NOMO-1 treated with DMSO at 0.1 percent for 48 hours (cell line): ENCODE measurements at regions not wholly inside any gene's neighbourhood (a gene's known extent, or its start where the extent isn't known, plus 50 kb on each side); places are given as distances from the start of the nearest gene placed in this dataset.

Experiments used
- DNase-seq: peaks from one replicate; lab custom pipeline; 2025; ENCODE audit not compliant: unreplicated experiment; lab: John Stamatoyannopoulos, UW

DNA sequence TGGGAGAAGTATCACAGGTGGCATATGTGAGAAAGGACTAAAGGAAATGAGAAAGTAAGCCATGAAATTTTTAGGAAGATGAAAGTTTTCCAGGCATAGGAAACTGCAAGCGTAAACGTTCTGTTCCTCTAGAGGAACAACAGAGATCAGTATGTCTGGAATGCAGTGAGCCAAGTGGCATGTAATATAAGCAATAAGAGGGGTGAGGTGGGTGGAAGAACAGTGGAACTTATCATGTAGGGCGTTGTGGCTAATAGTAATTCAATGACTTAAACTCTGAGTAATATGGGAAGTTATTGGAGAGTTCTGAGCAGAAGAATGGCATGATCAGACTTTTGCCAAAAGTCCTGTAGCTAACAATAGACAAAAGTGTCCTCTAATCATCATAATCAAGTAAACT, 902.9 kb downstream of the EPHA3 start:
- DNase-seq, result no peak

DNA sequence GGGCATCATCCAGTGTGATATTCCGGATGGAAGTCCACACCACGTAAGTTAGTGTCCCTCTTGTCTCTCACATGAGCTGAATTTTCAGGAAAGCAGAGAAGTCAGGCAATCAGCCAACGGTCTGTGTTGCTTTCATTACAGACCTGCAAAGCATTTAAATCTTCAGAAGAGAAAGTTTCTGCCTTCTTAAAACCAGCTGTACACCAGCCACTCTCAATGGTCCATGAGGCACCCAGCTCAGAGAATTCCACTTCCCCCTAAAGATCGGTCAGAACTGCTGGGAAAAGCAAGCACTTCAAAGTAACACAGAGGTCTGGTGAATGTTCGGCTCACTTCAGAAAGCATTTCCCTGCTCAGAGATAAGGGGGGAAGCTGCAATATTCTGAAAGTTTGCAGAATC, 903.7 kb downstream of the EPHA3 start:
- DNase-seq, result no peak

DNA sequence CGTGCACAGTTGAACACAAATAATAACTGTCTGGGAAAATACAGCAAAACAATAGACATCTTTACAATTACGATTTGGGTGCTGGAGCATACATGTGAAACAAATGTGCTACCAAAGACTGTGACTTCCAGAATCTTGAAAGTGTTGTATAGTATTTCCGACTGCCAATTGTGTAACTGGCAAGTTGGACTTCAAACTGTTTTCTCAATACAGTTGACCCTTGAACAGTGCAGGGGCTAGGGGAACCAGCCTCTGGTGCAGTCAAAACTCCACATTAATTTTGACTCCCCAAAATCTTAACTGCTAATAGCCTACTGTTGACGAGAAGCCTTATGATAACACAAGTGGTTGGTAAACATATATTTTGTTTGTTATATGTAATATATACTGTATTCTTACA, 904.2 kb downstream of the EPHA3 start:
- no peak for DNase-seq

DNA sequence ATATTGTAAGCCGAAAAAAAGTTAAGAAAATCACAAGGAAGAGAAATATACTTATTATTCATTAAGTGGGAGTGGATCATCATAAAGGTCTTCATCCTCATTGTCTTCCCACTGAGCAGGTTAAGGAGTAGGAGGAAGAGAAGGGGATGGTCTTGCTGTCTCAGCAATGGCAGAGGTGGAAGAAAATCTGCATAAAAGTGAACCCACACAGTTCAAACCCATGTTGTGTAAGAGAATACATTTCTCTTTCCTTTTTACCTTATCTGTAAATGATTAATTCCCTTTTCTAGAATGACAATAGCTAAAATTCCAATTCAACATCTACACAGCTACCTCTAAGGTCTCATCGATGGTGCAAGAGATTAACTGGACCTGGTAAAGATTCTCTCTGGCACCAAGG, 904.6 kb downstream of the EPHA3 start:
- no peak for DNase-seq

DNA sequence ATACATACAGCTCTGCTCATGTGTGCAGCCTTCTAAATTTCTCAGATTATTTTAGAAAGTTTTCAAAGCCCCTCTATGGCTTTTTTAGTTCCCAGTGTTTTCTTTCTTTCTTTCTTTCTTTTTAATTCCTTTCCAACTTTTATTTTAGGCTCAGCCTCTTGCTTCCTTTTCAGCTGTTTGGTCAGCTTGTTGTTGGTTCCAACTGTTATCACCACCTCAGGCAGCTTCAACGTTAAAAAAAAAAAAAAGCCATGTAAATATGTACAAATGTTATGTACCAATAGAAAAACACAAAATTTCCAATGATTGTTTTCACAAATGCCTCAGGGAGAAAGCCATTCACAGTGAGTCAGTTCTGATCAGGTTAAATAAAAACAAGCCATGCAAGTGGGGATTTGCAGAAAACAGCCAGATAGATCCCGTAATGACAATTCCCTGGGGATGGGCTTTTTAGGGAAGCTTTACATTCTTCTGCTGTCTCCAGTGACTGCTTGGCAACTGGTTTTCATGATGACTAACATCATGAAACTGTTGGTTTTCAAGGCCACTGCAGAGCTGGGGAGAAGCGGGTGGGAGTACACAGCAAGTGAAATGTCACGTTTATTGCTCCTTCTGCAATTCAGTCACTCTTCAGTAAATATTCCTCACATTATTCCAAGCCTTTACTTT, 908.4 kb downstream of the EPHA3 start:
- DNase-seq, result no peak

DNA sequence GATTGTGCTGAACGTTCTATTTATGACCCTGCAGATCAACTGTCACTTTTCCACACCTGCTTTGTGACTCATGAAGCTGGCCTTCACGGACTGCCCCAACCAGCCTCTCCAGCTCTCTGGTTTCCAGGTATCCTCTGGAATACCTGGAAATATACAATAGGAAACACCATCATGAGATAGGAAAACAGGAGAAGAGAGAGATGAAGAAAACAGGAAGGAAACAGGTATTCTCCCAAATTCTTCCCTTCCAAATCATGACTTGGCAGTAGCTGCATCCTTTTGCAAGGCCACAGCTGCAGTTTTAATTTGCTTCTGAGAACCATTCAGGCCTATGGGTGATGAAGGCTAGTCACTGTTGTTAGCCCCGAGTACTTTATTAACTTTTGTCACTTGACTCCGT, 909.1 kb downstream of the EPHA3 start:
- DNase-seq, result no peak

DNA sequence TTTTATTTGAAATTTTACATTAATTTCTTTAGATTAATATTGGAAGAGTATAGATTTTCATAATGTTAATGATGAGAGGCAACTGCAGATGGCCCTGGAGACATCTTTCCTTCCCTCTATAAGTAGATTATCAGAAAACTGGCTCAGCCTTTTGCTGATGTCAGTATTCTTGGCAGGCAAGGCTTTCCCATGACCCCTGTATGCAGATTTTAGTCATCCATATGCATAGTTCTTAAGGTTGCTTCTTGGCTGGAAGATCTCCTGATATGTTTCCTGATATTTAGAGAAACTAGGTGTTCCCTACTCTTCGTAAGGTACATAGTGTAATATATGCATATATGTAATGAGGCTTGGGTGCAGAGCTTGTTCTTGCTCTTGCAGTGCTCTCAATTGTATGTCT, 911.4 kb downstream of the EPHA3 start:
- no peak for DNase-seq

DNA sequence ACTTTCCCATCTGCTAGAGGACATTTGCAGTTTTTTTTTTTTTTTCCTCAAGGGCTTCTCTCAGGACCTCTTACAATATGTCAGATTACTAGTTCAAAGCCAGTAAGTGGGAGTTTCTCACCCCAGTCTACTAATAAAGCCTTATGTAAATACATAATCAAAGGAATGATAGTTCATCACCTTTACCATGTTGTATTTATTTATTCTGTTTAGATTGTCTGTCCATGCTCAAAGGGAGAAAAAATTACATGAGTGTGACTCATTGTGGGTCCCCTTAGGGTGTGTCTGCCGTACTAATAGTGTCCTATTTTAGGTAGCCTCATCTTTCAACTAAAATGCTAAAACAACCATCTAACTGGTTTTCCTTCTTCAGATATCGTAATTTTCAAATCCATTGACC, 917.6 kb downstream of the EPHA3 start:
- no peak for DNase-seq

DNA sequence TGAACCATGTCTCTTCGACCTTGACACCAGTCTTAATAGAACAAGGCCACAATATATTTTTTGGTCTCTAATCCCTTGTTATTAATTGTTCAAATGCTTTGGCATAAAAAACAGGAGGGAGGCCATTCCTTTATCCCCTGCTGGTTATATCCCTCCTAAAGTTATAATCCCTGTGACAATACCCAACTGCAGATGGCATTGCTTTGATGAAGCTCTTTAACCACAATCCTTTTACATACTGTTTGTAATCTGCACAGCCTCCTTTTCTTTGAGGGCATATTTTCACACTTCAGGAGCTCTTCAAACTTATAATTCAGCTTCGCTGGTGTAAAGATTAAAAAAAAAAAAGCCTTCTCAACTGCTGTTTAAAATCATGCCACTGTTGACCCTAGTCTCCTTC, 919.0 kb downstream of the EPHA3 start:
- DNase-seq, result no peak

DNA sequence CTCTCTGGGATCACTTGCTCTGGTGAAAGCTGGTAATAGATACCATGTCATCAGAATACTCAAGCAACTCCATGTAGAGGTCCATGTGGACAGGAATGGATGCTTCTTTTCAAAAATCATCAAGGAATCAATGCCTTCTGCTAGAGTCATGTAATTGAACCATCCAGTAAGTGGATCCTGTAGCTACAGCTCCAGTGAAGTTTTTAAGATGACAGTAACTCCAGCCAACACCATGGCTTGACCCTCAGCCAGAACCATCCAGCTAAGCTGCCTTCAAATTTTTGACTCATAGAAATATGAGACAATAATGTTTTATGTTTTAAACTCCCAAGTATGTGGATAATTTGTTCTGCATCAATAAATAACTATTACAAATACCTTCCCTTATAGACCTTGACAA, 923.7 kb downstream of the EPHA3 start:
- DNase-seq, result no peak

DNA sequence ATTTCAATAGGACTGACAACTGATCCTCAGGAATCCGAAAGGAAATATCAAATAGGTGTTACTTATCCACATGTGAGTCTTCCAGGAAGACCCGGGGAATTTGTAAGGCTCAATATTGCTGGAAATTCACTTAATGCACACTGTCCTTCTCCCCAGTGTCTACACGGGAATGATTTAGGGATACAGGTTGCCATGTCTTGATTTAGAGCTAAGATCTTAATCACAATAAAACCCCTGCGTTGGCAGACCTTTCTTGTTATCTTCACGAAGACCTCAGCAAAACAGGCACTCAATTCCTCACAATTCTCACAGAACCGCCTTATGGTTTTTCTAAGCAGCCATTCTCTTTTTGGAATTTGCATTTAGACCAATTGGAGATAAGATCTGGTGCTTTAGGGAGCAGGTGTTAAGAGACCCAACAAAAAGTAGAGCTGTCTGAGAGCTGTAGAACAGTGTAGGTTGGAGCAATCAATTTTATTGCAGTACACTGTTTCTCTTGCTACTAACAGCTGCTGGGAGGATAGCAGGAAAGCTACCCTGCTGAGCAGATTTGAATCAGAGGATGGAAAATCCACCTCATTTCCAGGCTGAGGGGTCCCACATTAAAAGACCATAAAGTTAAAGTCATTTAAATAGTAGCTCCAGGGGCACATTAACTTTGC, 925.7 kb downstream of the EPHA3 start:
- no peak for DNase-seq

DNA sequence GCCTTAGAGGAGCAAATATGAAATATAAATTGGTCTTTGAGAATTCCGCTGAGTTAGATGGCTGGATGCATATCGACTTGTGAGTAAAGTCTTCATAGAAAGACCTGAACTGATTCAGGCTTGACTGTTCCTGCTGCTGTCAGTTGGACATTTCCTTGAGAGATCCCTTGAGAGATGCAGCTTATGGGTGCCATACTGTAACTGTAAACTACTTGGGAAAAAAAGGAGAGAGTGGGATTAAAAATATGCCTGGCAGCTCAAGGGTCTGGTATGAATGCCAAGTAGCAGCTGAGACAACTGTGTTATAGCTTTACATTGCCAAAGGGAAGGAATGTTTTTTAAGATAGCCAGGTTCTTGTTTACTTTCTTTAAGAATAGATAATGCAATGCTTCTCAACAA, 926.6 kb downstream of the EPHA3 start:
- DNase-seq, result no peak

DNA sequence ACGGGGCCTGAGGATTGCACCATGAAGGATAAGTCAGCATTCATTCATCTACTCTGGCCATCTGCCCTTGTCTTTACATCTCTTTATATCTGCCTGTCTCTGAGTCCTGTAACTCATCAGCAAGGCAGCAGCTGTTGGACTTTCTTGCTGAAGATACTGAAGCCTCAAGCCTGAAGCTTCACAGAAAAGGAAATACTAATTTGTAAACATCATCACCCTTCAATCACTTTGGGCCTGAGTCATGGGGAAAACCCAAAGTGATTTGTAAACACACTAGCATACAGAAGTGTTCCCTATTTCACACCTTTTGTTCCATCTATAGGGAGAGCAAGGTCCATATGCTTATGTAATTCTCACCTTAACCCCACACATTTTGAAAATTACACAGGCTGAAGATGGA, 928.2 kb downstream of the EPHA3 start:
- DNase-seq, result no peak

DNA sequence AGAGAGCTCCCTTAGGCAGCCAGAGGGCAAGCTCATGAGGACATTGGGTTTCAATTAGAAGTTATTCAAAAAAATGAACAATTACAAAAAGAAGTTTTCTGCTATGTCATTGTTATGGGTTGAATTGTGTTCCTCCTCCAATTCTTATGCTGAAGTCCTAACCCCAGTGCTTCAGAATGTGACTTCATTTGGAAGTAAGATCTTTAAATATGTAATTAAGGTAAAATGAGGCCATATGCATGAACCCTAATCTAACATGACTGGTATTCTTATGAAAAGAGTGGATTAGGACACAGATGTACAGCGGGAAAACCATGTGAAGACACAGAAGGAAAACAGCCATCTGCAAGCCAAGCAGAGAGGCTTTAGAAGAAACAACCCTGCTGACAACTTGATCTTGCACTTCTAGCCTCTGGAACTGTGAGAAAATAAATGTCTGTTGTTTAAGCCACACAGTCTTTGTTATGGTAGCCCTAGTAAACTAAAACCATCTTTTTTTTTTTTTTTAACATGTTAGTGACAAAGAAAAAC, 929.6 kb downstream of the EPHA3 start:
- no peak for DNase-seq

DNA sequence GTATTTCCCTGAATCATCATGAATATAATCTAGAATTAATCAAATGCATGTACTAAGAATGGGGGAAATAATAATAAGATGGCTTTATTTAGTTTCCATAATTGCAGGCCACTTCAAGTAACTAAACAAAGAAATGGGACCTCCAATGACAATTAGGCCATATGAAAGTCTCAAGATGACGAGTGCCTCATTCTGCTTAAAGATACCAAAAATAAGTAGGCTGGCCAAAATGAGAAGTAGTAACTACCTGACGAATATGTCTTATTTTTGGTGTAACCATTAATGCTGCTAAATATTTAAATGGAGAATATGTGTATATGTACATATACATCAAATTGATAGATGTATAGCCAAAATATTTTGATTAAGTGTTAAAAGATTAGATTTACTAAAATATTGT, 932.6 kb downstream of the EPHA3 start:
- DNase-seq, result no peak

DNA sequence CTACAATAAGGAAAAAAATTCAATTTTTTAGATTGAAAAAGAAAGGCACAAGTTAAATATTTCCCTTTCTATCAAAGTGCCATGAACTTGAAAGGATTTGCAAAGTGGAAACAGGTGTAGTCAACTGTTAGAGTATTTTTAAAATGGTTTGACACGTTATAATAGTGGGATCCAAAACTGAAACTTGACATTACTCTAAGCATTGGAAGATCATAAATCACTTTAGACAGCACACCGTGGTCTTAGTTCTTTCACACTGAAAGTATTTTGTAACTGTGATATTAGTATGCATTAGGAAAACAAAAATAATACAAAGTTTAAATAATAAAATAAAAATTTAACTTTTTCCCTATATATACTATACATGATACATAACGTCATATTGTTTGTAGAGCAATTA, 933.1 kb downstream of the EPHA3 start:
- DNase-seq, result no peak

DNA sequence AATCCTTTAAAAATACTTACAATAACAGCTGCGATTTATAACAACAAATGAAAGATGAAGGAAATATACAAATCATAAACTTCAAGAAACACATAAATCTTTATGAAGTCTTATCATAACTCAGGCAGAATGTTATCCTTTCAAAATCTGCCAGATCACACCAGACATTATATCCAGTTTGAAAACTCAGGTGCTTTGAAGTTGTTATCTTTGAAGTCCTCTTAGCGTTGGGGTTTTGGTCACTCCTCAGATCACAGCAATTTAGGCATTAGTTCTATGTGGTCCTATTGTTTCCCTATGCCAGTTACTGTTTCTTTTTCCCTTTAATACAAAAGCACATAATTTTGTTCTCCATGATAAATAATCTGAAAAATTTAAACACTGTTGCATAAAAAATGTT, 934.6 kb downstream of the EPHA3 start:
- DNase-seq, result no peak

DNA sequence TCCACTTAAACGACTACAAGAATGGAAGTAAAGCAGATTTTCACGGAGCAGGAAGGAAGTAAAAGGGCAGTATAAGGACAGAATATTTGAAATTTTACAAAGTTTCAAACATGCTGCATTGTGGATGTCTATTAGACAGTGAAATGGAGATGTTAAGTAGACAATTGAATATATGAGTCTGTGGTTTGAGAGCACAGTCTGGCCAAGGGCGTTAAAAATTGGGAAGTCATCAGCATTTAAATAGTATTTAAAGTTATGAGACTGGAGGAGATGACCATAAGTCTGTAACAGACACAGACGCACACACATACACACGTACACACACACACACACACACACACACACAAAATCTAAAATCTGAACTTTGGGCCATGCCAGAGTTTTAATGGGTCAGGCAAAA, 935.9 kb downstream of the EPHA3 start:
- no peak for DNase-seq

DNA sequence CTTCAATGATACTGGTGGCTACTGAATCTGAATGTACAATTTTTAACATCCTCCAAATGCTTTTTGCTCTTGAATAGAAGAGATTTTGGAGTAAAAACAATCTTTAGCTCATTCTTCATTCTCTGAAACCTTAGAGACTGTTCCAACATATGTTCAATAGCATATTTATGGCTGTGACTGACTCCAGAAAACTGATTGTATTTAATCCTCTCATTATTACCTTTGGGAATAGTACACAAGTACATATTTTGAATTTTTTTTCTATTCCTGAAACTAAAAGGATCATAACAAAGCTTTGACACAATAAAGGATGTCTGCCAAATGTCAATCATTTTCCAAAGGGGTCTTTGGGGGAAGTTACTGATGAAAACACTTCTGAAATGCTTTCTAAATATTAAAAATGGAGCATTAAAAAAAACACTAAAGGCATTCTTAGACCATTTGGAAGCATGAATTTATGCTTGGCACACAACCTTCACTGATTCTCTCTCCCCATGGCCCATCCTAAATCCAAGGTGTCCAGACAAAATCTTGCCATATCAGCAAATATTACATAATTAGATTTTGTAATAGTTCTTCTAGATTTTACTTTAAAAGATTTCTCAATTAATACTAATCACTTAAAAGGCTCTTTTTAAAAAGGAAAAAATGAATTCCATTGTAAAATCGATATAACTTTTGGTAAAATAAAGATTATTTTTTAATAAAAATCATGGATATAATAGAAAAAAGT, 936.8 kb downstream of the EPHA3 start:
- DNase-seq, result no peak

DNA sequence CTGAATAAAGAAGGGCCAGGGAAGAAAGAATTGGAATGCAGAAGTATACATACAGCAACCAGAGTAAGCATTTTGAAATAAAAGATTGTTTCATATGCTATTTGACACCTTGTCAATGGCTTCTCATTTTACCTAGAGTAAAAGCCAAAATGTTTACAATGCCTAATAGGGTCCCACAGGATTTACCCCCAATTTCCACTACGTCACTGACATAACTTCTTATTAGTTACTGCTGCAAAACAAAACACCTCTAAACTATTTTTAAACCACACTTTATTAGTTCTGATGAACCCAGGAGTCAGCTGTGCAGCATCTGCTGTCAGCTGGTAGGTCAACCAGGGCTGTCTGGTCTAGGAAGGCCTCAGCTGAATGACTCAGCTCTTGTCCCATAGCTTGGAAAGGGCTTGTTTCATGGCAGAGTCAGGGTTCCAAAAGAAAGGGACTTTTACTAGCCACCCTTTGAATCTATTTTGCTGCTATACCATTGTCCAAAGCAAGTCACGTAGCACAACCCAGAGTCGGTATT, 945.1 kb downstream of the EPHA3 start:
- DNase-seq, result no peak

DNA sequence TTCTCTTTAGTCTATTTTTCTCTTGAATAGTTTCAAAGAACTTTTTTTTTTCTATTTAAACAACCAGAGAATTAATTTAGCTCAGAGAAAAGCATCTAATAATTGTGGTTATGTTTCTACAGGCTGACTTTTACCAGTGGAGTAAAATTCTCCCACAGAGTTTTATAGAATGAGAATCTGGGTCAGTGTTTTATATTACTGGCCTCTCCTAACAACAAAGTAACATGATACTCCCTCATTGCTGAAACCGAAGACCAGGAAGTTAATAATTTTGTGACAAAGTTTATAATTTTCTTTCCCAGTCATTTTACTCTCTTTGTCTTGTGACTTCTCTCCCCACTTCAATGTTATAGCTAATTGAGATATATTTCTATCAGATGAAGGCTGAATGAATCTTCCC, 946.9 kb downstream of the EPHA3 start:
- DNase-seq, result no peak

DNA sequence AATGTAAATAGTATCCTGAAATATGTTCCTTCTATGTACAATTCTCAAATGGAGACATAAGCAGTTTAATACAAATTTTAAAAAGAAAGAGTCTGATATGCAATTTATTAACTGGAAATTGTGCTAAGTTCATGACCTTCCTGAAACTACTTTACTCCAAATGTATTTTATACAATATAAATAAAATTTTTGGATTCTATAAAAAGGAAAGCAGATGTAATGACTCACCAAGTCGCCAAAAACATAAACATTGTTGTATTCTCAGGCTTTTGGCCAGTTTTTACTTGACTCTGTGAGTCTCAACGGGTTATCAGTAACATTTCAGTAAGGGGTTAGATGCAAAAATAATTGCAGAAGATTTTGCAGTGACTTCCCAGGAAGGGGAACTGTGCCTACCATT, 948.2 kb downstream of the EPHA3 start:
- no peak for DNase-seq
